NCI-H82 treated with DMSO at 0.1 percent for 48 hours (cell line): ENCODE measurements at regions not wholly inside any gene's neighbourhood (a gene's known extent, or its start where the extent isn't known, plus 50 kb on each side); places are given as distances from the start of the nearest gene placed in this dataset.

ENCODE experiments used
- DNase-seq: peaks from one replicate; lab custom pipeline; 2025; ENCODE audit not compliant: unreplicated experiment; lab: John Stamatoyannopoulos, UW

GRCh38 chr9:134214386-134214765 lies 50.0 kb upstream of the RNU6ATAC start:
- DNase-seq, result no peak

GRCh38 chr9:134214766-134215419 lies 50.5 kb upstream of the RNU6ATAC start:
- no peak for DNase-seq

- no peak for DNase-seq
Measured at GRCh38 chr9:134215420-134215698, 51.0 kb upstream of the RNU6ATAC start.

GRCh38 chr9:134215699-134216448 lies 51.5 kb upstream of the RNU6ATAC start:
- DNase-seq, result no peak

- no peak for DNase-seq
Measured at GRCh38 chr9:134216449-134216951, 52.1 kb upstream of the RNU6ATAC start.

- no peak for DNase-seq
Measured at GRCh38 chr9:134216961-134217360, 52.6 kb upstream of the RNU6ATAC start.

- DNase-seq, result no peak
Measured at GRCh38 chr9:134217431-134218210, 53.3 kb upstream of the RNU6ATAC start.

- no peak for DNase-seq
Measured at GRCh38 chr9:134218230-134218629, 53.9 kb upstream of the RNU6ATAC start.

- DNase-seq, result no peak
Measured at GRCh38 chr9:134219646-134220060, 55.3 kb upstream of the RNU6ATAC start.

GRCh38 chr9:134220311-134220710 lies 55.9 kb upstream of the RNU6ATAC start:
- DNase-seq, result no peak

- no peak for DNase-seq
Measured at GRCh38 chr9:134221273-134222017, 57.1 kb upstream of the RNU6ATAC start.

GRCh38 chr9:134222018-134222573 lies 57.7 kb upstream of the RNU6ATAC start:
- no peak for DNase-seq

- no peak for DNase-seq
Measured at GRCh38 chr9:134223091-134223490, 58.7 kb upstream of the RNU6ATAC start.

GRCh38 chr9:134223591-134224122 lies 59.3 kb upstream of the RNU6ATAC start:
- DNase-seq, result no peak

- no peak for DNase-seq
Measured at GRCh38 chr9:134224127-134224526, 59.8 kb upstream of the RNU6ATAC start.

GRCh38 chr9:134224567-134225093 lies 60.3 kb upstream of the RNU6ATAC start:
- DNase-seq, result no peak

GRCh38 chr9:134225186-134225585 lies 60.8 kb upstream of the RNU6ATAC start:
- DNase-seq, result no peak

- DNase-seq, result no peak
Measured at GRCh38 chr9:134225816-134226215, 61.5 kb upstream of the RNU6ATAC start.

- no peak for DNase-seq
Measured at GRCh38 chr9:134226221-134226930, 62.0 kb upstream of the RNU6ATAC start.
